DMS114 treated with DMSO at 0.1 percent for 48 hours (cell line): ENCODE measurements at regions not wholly inside any gene's neighbourhood (a gene's known extent, or its start where the extent isn't known, plus 50 kb on each side); places are given as distances from the start of the nearest gene placed in this dataset.
"Not testable (repeated sequence)": the region's sequence is repeated elsewhere in the genome, so short reads cannot be mapped to it uniquely, and the experiment has no call there.

ENCODE experiments used
- DNase-seq: peaks from one replicate; lab custom pipeline; 2025; ENCODE audit not compliant: unreplicated experiment; lab: John Stamatoyannopoulos, UW

GRCh38 chr1:65059930-65060538, 88.0 kb upstream of the AK4 start:
- DNase-seq = peak; percentile 34

DNA sequence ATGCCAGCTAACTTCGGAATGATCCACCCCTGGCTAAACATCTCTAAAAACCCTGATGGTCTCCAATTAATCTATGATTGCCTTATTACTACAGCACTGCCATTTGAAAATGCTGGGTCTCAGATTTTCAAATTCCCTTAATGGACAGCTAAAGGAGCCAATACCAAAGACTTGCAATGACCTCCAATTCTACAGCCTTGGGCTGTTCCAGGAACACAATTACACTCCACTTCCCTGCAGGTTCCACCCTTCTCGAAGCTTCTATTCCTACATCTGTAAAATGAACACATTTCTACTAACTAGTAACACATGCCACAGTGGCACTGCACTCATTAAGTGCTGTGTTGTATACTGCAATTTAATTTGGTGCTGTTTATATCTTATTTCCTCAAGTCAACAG, 85.7 kb upstream of the AK4 start:
- DNase-seq = no peak

DNA sequence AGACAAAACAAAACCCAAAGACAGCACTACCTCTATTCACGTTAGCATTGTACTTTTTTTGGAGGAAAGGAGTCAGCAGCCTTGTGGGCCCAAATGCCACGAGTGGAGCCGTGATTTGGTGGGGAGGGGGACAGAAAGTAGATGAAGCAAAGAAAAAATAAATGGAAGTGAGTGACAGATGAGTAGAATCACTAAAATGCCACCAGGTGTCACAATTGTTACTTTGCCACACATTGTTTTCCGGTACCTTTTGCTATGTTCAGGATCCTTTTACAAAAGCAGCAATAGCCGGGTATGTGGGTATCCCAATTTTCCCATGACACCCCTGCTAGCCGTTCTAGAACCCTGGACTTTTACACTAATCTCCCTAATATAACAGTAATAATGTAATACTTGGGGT, 85.0 kb upstream of the AK4 start:
- DNase-seq = peak; percentile 26

- DNase-seq = no peak
These were observed 83.0 kb upstream of the AK4 start for GRCh38 chr1:65064981-65065380.

DNA sequence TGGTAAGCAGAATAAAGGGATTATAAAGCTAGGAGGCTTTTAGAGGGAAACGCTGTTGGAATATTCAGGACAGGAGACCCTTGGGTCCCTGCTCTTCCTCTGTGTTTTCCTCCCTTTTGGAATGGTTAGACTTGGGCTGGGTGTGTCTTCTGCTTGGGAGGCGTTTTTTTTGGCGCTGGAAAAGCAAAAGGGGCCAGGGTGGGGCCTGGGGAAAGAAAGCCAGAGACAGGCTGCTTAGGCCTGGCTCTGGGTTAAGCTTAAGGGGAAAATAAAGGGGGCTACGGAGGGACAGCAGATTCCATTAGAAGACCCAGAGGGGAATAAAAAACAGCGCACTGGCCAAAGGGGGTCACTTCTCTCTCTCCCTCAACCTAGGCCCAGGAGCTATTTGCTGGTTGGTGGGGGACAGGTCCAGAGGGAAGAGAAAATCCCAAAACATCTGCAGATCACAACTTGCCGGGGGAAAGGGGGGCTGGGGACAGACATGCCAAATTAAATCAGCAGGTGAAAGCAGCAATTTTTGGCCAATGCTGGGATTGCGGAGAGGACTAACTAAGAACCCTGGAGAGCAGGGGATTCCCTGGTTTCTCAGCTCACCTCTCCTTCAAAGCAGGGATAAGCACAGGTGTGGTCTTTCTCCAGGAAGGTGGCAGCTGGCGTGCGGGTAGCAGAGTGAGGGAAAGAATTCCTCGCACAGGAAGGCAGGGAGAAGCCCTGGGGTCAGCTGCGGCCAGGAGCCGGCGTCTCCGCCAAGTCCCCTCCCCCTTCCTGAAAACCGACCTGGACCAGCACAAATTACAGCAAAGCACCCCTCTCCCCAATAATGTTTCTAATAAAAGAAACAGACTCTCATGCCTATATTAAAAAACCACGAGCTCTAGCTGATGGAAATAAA, 82.2 kb upstream of the AK4 start:
- DNase-seq = no peak

GRCh38 chr1:65066419-65066765, 81.6 kb upstream of the AK4 start:
- no peak for DNase-seq

GRCh38 chr1:65066766-65067490, 81.1 kb upstream of the AK4 start:
- peak; percentile 10 for DNase-seq

- peak; percentile 69 for DNase-seq
These were observed 80.4 kb upstream of the AK4 start for GRCh38 chr1:65067491-65068201.

DNA sequence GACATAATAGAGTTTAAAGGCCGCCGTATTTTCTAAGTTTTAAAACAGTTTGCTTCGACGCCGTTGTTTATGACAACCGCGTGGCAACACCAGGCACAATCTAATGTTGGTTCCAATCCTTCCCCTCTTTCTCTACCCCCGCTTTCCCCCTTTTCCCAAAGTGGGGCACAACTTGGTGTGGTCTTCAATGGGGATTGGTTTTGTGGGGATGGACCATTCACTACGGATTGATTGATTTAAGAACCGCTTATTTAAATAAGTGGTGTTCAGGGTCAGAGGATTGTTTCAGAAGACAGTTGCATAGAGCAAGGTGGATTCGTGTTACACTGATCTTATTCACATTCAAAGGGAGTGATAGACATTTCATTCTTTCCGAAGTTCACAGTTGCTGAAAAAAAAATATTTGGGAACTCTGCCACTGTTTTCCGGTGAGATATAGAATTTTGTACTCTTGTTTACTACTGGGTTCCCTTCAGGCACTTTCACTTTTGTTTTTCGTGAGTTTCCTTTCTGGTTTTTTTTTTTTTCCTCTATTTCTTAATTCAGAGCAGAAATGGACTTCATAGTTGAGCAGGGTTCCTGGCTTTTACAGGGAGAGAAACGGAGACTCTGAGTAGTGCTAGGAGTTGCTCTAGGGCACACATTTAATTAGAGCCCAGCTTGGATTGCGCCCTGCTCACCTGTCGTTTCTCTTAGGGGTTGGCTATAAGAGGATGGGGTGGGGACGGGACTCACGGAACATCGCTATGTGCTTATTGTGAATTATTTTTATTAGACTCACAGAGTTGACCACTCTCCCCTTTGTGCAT, 79.6 kb upstream of the AK4 start:
- no peak for DNase-seq

DNA sequence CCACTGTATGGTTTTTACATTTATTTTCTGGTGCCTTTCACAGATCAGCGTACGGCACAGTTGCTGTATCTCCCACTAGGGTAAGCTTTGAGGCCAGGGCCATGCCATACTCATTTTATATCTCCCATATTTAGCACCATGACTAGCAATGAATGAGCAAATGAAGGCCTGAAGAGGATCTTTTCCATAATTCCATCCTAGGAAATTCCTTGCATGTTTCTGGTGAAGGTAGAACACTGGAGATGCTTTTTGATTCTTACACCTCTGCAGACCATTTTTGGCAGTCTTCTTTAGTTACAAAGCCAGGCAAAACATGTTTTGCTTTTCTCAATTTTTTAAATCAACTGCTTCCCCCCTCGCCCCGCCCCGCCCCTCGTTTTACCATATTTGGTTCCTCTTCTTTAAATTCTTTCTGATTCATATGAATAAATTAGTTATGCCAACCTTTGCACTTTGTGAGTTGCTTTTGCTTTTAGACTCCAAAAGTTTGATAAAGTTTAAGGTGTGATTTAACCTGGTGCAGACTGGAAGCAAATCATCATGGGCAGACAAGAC, 78.9 kb upstream of the AK4 start:
- no peak for DNase-seq

DNA sequence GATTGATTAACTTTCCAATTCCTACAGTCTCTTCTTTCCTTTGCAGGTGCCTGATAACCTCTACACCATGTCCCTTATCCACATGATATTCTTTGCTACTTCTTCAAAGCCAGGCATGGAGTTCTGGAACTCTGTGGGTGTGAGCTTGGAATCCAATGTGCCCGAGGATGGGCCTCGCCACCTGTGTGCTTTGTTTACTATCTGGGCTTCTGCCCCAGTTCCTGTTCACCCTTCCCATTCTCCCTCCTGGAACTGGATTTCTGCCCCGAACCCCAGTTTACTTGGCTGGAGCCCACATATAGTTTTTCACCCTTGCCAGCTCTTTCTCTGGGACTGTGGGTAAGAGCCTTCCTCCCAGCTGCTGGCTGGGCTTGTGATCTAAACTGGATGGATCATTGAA, 75.2 kb upstream of the AK4 start:
- no peak for DNase-seq

DNA sequence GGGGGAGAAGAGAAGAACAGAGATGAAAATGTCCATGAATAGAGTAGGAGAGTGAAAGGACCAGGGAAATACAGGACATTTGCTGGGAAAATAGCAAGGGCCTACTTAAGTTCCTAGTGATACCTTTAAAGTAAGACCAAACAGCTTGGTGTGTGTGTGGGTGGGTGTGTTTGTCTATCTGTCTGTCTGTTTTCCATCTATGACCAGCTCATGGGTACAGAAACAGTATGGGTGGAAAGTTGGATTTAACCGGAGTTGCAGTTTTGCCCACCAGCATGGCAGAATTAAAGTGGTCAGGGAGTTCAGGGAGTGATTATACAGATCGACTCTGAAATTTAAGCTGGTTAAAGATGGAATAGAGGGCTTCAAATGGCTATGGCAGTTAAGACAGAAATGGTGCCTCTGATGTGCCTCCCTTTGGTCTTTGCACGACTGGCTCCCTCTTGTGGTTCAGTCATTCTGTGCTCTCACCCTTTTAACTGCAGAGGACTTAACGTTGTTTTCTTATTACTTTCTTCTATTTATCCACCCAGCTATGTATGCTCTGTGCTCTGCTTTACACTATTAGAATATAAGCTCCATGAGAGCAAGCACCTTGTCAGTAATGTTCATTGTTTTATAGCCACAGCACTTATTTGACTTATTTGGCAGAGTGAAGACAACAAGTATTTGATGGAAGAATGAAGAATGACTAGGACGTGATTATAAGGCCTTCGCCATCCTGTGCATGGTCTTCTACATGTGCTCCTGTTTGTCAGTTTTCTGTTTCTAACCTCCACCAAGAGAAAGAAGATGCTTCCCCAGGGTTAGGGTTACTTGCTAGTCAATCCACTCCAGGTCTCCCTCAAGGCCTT, 72.7 kb upstream of the AK4 start:
- DNase-seq = peak; percentile 71

GRCh38 chr1:65077369-65077768, 70.6 kb upstream of the AK4 start:
- DNase-seq = no peak

DNA sequence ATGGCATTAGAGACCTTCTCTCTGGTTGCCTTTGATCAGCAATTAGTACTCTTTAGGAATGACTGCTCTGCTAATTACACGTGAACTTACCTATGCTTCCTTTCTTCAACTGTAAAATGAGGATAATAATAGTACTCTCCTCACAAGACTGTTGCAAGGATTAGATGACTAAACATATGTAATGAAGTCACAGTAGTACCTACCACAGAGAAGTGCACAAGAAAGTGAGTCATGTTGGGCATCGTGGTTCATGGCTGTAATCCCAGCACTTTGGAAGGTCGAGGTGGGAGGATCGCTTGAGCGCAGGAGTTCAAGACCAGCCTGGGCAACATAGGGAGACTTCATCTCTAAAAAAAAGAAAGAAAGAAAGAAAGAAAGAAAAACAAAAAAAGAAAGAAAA, 68.1 kb upstream of the AK4 start:
- no peak for DNase-seq

DNA sequence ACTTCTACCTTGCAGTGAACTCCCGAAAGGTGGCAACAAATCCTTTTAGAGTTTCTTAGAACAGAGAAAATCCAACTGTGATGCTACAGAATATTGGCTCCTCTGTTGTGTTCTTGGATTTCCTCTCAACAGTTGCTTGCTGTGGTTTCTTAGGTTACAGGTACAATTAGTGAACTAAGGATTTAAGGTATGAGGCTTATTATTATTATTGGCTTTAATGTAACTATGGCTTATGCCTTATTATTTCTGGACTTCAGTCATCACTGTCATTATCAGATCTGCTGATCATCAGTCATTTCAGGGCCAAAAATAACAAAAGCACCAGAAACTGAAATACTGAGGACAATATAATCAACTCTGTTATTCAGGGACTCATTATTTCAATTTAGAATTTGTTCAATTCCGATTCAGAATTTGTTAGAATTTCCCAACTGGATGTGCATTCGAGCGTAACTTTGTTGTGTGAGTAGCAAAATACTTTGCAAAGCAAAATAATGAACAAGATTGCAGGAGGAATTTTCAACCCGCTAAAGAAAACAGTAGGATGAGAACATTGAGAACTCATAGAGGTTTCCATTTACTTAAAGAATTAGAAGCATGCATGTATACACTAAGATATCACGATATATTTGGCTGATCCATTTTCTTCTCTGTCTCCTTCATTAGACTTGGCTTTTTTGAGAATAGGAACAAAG, 65.5 kb upstream of the AK4 start:
- DNase-seq = no peak

DNA sequence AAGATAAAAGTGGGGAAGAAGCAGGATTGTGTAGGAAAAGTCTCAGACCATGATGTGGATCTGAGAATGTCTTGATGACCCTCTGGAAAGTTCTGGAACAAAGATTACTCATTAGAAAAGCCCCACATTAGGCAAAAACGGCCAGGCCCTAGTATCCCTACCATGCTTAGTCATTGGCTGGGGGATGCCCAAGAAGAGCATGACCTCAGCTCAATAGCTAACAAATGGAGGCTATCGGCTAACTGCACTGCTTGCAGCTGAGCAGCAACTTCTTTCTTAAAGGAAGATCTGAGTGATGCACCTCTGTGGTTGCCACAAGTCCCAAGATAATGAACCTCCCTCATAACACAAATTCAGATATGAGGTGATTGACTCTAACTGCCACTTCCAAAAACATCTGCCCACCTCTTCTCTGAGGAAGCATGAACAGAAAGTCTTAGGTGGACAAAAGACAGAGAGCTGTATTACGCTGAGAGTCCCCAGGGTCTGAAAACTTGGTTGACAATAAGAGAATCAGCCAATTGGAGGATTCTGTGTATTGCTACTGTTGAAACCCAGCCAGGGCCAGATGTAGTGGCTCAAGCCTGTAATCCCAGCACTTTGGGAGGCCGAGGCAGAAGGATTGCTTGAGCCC, 64.6 kb upstream of the AK4 start:
- DNase-seq = no peak

DNA sequence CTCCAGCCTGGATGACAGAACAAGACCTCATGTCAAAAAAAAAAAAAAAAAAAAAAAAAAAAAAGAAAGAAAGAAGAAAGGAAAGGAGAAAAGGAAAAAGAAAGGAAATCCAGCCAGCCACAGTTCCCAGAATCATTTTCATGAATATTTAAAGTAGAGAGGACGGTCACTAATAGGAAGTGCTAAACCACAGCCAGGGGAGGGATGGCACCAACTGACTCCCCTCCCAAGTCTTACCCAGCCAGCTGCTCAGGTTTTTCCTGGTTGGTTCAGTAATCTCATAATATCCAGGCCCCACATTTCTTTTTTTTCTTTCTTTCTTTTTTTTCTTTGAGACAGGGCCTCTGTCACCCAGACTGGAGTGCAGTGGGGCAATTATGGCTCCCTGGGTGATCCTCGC, 63.9 kb upstream of the AK4 start:
- DNase-seq = no peak

GRCh38 chr1:65087519-65087918, 60.5 kb upstream of the AK4 start:
- DNase-seq = not testable (repeated sequence)
